ENCODE measurements at regions not wholly inside any gene's neighbourhood (a gene's known extent, or its start where the extent isn't known, plus 50 kb on each side); places are given as distances from the start of the nearest gene placed in this dataset.

GRCh38 chr7:156463280-156463679, 177.3 kb upstream of the RNF32 start:
- no peak for TF ChIP-seq CTCF (IDR thresholded peaks at IDR 0.05)
- no peak overlapping the region for H3K4me3 ChIP-seq
- DNase-seq (ENCODE audit: low spot score) = no peak
- no peak overlapping the region for H3K27ac ChIP-seq

DNA sequence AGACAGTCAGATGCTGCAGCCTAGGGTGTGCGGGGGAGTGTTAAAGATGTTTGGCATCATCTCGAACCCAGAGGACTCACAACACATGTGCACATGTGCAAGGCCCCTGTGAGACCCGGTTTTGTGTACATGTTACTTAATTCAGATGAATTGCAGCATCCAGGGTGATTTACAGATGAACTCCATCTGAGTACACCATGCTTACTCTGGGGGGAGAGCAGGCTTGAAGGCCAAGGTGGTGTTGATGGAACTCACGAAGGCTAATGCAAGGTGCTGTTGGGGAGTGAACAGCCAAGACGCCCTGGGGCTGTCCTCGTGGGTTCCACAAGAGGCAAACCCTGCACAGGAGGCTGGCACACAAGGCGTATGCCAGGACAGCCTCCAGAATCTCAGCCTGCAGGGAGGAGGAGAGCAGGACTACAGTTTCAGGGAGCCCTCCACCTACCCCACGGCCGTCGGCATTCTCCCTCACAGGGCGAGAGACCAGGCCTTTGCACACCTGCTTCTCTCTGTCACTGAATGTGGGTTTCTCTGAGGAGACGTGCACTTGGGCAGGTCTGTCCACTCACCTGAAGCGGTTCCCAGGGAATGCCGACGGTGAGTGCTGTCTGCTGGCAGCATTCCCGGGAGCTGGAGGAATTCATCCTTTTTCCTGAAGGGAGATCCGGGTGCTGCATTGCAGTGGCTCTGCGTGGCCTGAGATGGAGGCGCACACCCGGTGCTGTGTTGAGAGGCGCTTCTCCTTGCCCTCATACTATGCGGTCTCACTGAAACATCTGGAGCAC, 178.5 kb upstream of the RNF32 start:
- DNase-seq (ENCODE audit: low spot score) = no peak
- H3K4me3 ChIP-seq = no peak overlapping the region
- TF ChIP-seq CTCF (IDR thresholded peaks at IDR 0.05) = no peak
- no peak overlapping the region for H3K27ac ChIP-seq

- no peak overlapping the region for H3K27ac ChIP-seq
- no peak for DNase-seq (ENCODE audit: low spot score)
- no peak for TF ChIP-seq CTCF (IDR thresholded peaks at IDR 0.05)
- no peak overlapping the region for H3K4me3 ChIP-seq
Observed at GRCh38 chr7:156460858-156461627, 179.5 kb upstream of the RNF32 start.

DNA sequence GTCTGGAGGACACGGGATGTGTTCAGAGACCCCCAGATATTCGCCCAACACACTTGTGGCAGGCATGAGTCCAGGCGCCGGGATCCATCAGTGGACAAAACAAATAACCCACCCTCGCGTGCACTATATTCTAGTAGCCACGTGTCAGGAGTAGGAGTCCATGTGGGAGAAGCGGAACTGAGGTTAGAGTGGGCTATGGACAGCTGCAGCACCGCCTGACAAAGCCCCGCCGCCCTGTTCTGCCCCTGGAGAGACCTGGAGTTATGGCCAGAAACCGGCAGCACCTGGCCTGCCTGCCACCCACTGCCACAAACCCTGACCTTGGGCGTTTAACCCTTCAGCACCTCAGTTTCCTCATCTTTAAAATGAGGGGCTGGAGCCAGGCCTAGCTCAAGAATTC, 181.0 kb upstream of the RNF32 start:
- Histone ChIP-seq H3K4me3 (no peak overlapping the region), H3K27ac (no peak overlapping the region)
- TF ChIP-seq CTCF (IDR thresholded peaks at IDR 0.05) = no peak
- no peak for DNase-seq (ENCODE audit: low spot score)

- TF ChIP-seq CTCF (IDR thresholded peaks at IDR 0.05) = no peak
- H3K27ac ChIP-seq = no peak overlapping the region
- H3K4me3 ChIP-seq = no peak overlapping the region
- DNase-seq (ENCODE audit: low spot score) = no peak
Observed at GRCh38 chr7:156459067-156459466, 181.5 kb upstream of the RNF32 start.

GRCh38 chr7:156458011-156458410, 182.6 kb upstream of the RNF32 start:
- no peak for DNase-seq (ENCODE audit: low spot score)
- no peak overlapping the region for H3K27ac ChIP-seq

More at GRCh38 chr7:156458011-156458410, 182.6 kb upstream of the RNF32 start:
- no peak overlapping the region for H3K4me3 ChIP-seq
- no peak for TF ChIP-seq CTCF (IDR thresholded peaks at IDR 0.05)

All from coronary artery (tissue), 2 donors.